ENCODE measurements at regions not wholly inside any gene's neighbourhood (a gene's known extent, or its start where the extent isn't known, plus 50 kb on each side); places are given as distances from the start of the nearest gene placed in this dataset.

DNA sequence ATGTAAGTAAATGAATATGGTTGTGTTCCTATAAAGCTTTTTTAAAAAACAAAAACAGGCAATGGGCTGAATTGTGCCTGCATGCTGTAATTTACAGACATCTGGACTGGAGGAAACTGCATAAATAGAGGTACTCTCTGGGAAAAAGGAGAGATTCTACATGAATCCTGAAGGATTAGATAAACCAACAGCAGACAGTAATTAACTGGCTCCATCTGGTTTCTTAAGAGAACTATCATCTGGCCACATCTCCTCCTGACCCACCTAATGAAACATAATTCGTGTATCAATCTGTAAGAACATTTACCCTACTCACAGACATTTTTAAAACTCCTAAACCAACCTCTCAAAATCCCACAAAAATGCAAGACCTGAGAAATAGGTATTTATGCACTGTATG, 528.1 kb upstream of the ST8SIA4 start:
- TF ChIP-seq CTCF (IDR thresholded peaks at IDR 0.05; ENCODE audit: control insufficient read depth, insufficient read depth, low read depth, low read length, missing control alignments) = no peak
- no peak overlapping the region for H3K4me3 ChIP-seq (ENCODE audit: control insufficient read depth, low read depth, low read length)
- DNase-seq (ENCODE audit: low read depth) = no peak

GRCh38 chr5:101430551-101430950, 527.5 kb upstream of the ST8SIA4 start:
- no peak for TF ChIP-seq CTCF (IDR thresholded peaks at IDR 0.05; ENCODE audit: control insufficient read depth, insufficient read depth, low read depth, low read length, missing control alignments)
- no peak for DNase-seq (ENCODE audit: low read depth)
- H3K4me3 ChIP-seq (ENCODE audit: control insufficient read depth, low read depth, low read length) = no peak overlapping the region

DNA sequence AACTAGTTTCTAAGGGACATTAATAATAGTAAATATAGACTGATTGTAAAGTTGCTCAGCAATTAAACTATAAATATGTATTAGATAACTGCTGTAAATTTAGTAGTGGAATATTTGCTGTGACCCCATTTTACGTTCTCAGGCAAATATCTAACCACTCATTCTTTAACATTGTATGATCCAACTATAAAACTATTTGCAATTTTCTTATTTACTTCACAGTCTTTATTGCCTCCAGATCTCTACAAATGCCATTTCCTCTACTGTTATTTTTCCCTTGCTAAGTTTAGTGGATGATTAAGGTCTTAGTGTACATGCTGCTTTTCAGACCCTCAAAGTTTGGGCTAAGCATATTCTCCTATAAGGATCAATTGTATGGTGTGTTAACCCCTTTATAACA, 526.2 kb upstream of the ST8SIA4 start:
- peak; percentile 40 for DNase-seq (ENCODE audit: low read depth)
- H3K4me3 ChIP-seq (ENCODE audit: control insufficient read depth, low read depth, low read length) = no peak overlapping the region
- no peak for TF ChIP-seq CTCF (IDR thresholded peaks at IDR 0.05; ENCODE audit: control insufficient read depth, insufficient read depth, low read depth, low read length, missing control alignments)

DNA sequence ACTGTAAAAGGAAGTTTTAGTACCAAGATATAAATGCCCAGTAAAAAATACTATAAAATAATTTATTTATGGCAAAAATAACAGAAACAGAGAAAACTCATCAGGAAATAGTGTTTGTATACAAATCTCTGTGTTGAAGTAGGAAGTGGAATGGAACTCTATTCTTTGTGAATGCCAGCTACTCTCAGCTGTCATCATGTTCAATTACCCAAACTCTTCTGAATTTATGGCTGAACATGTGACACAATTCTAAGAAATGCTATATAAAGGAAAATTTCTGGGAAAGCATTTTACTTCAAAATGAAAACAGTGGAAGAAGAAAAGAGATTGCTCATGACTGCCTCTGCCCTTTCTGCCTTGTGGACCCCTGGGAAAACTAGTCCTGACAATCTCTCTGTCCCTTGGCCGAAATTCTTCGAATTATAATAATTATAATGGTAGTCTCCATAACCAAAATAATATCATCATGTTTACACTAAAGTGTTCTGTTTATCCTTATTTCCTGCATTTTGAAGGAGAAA, 522.3 kb upstream of the ST8SIA4 start:
- no peak for TF ChIP-seq CTCF (IDR thresholded peaks at IDR 0.05; ENCODE audit: control insufficient read depth, insufficient read depth, low read depth, low read length, missing control alignments)
- DNase-seq (ENCODE audit: low read depth) = peak; percentile 20

DNA sequence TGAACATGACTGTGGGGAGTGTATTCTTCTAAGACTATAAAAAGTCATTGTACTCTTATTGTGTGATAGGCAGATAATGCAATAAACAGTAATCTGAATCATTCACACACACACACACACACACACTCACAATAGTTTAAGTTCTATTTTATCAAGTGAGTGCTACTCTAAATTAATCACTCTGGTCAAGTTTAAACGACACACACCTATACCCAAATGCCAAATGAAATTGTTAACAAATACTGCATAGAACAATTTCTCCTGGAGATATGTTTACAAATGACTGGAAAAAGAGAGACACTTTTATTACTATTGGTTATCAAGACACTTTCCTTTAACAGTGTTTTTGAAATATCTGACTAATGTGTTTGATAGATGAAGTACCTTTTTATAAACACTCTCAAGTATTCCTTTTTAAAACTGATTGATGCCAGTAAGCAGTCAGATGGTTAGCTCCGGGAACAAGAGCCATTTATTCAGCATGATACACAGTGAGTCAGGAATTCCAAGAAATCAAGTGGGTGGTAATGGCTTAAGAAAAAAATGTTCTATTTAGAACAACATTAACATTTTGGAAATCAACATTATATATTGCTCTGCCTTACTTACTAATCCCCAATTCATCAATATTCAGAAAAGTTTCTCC, 521.6 kb upstream of the ST8SIA4 start:
- no peak for TF ChIP-seq CTCF (IDR thresholded peaks at IDR 0.05; ENCODE audit: control insufficient read depth, insufficient read depth, low read depth, low read length, missing control alignments)
- DNase-seq (ENCODE audit: low read depth) = peak; percentile 71

More for the DNA sequence above, 522.3 kb upstream of the ST8SIA4 start:
- no peak overlapping the region for H3K4me3 ChIP-seq (ENCODE audit: control insufficient read depth, low read depth, low read length)

GRCh38 chr5:101418713-101419118, 515.6 kb upstream of the ST8SIA4 start:
- no peak for DNase-seq (ENCODE audit: low read depth)
- no peak for TF ChIP-seq CTCF (IDR thresholded peaks at IDR 0.05; ENCODE audit: control insufficient read depth, insufficient read depth, low read depth, low read length, missing control alignments)
- no peak overlapping the region for H3K4me3 ChIP-seq (ENCODE audit: control insufficient read depth, low read depth, low read length)

More for the DNA sequence above, 521.6 kb upstream of the ST8SIA4 start:
- no peak overlapping the region for H3K4me3 ChIP-seq (ENCODE audit: control insufficient read depth, low read depth, low read length)

Measured in AG09309 (cell line).